Gastrocnemius medialis (tissue), 4 donors: ENCODE measurements at regions not wholly inside any gene's neighbourhood (a gene's known extent, or its start where the extent isn't known, plus 50 kb on each side); places are given as distances from the start of the nearest gene placed in this dataset.
"Not testable (repeated sequence)": the region's sequence is repeated elsewhere in the genome, so short reads cannot be mapped to it uniquely, and the experiment has no call there.

Experiments
- ATAC-seq, 2 donors: fragments of 150-250 bp; one replicate each; pipeline ENCODE4 v1.9.1; 2016
- DNase-seq, 2 donors: peaks; one replicate each; pipeline ENCODE4 v3.0.0-alpha.2; 2019
- H3K27ac ChIP-seq, 4 donors: fragments of 200-600 bp; sonication (generic); 1 replicate in 1 of 4; 2 replicates in 3 of 4; pipeline ENCODE4 v1.5.1; 2016 to 2018; ENCODE audit warnings: mild to moderate bottlenecking in 2 of 4, moderate library complexity in 1 of 4
- H3K27me3 ChIP-seq, 3 donors: fragments of 200-600 bp; sonication (generic) in 2 of 3; 1 replicate in 1 of 3; 2 replicates in 2 of 3; pipeline versions ENCODE4 v1.5.1 to v1.6.0; 2016 to 2019; ENCODE audit warnings: mild to moderate bottlenecking in 1 of 3, moderate library complexity in 1 of 3
- H3K36me3 ChIP-seq, 2 donors: fragments of 200-600 bp; sonication (generic) in 1 of 2; one replicate each; pipeline ENCODE4 v1.5.1; 2017 to 2018
- H3K4me1 ChIP-seq, 2 donors: fragments of 200-600 bp; sonication (generic) in 1 of 2; one replicate each; pipeline ENCODE4 v1.5.1; 2016 to 2017; ENCODE audit warnings: mild to moderate bottlenecking in 2 of 2
- H3K4me3 ChIP-seq, 4 donors: fragments of 200-600 bp; sonication (generic) in 3 of 4; 1 replicate in 1 of 4; 2 replicates in 3 of 4; pipeline ENCODE4 v1.5.1; 2016 to 2019; ENCODE audit warnings: mild to moderate bottlenecking in 2 of 4
- H3K9me3 ChIP-seq, 3 donors: fragments of 200-600 bp; sonication (generic) in 2 of 3; 1 replicate in 1 of 3; 2 replicates in 2 of 3; pipeline ENCODE4 v1.5.1; 2016 to 2019
- CTCF ChIP-seq, 5 experiments: fragments of 450-650 bp in 3 of 5; fragments of 200-600 bp in 2 of 5; sonication (generic) in 2 of 5; IDR thresholded peaks in 4 of 5; conservative IDR thresholded peaks in 1 of 5; 1 replicate in 4 of 5; 2 replicates in 1 of 5; pipeline ENCODE4 v1.5.1; 2016 to 2019; ENCODE audit warnings: antibody characterized with exemption in 5 of 5, mild to moderate bottlenecking in 3 of 5, moderate library complexity in 3 of 5
- POLR2A ChIP-seq, 2 donors: fragments of 450-650 bp; IDR thresholded peaks; one replicate each; pipeline ENCODE4 v1.6.1; 2017; ENCODE audit warnings: antibody characterized with exemption in 2 of 2, mild to moderate bottlenecking in 2 of 2, moderate library complexity in 2 of 2
- in situ Hi-C, 4 donors: fragments of 200-750 bp; cut with MboI; loops; one replicate each; pipeline versions ENCODE4 v1.15.0 to v1.8.0; 2017; ENCODE audit warnings: low sequenced_read_pairs in 4 of 4
- intact Hi-C: fragments of 100-400 bp; cut with DNase I; formaldehyde crosslinking; loops from one replicate; pipeline ENCODE4 v1.15.1; 2023; ENCODE audit warnings: low total_unique reads

GRCh38 chr10:34017281-34017680 is 682.8 kb upstream of the NRP1 start:
- DNase-seq, result no peak

GRCh38 chr10:34016576-34016975 is 682.1 kb upstream of the NRP1 start:
- no peaks in the 10 kb centered on the region for H3K9me3 ChIP-seq
- no peak overlapping the region for H3K27ac ChIP-seq
- no peaks in the 10 kb centered on the region for H3K36me3 ChIP-seq
- no peak overlapping the region for H3K4me3 ChIP-seq
- DNase-seq (no peak), ATAC-seq (no peak)
- TF ChIP-seq POLR2A (IDR thresholded peaks at IDR 0.05), result no peak
- intact Hi-C loops, result no loop called here
- no peaks in the 10 kb centered on the region for H3K4me1 ChIP-seq
- in situ Hi-C loops, result no loop called here
- no peaks in the 10 kb centered on the region for H3K27me3 ChIP-seq

More at GRCh38 chr10:34017281-34017680, 682.8 kb upstream of the NRP1 start:
- TF ChIP-seq CTCF (IDR thresholded peaks at IDR 0.05 in 4 of 5, conservative IDR thresholded peaks at IDR 0.05 in 1 of 5) (no peak), POLR2A (IDR thresholded peaks at IDR 0.05) (no peak)
- Histone ChIP-seq H3K9me3 (no peaks in the 10 kb centered on the region), H3K4me1 (no peaks in the 10 kb centered on the region), H3K36me3 (no peaks in the 10 kb centered on the region), H3K27ac (no peak overlapping the region), H3K4me3 (no peak overlapping the region), H3K27me3 (no peaks in the 10 kb centered on the region)
- in situ Hi-C loops (no loop called here), intact Hi-C loops (no loop called here)
- ATAC-seq, result no peak

- TF ChIP-seq POLR2A (IDR thresholded peaks at IDR 0.05) (no peak), CTCF (IDR thresholded peaks at IDR 0.05 in 4 of 5, conservative IDR thresholded peaks at IDR 0.05 in 1 of 5) (no peak)
- ATAC-seq (no peak), DNase-seq (no peak)
- Histone ChIP-seq H3K27me3 (no peaks in the 10 kb centered on the region), H3K4me3 (no peak overlapping the region), H3K9me3 (no peaks in the 10 kb centered on the region), H3K4me1 (no peaks in the 10 kb centered on the region), H3K27ac (no peak overlapping the region), H3K36me3 (no peaks in the 10 kb centered on the region)
- in situ Hi-C loops (no loop called here), intact Hi-C loops (no loop called here)
Observed at GRCh38 chr10:34015700-34016099, 681.2 kb upstream of the NRP1 start.

GRCh38 chr10:34013235-34013634 is 678.8 kb upstream of the NRP1 start:
- Histone ChIP-seq H3K36me3 (no peaks in the 10 kb centered on the region), H3K4me3 (no peak overlapping the region), H3K27ac (no peak overlapping the region), H3K27me3 (no peaks in the 10 kb centered on the region), H3K9me3 (no peaks in the 10 kb centered on the region), H3K4me1 (no peaks in the 10 kb centered on the region)
- ATAC-seq, result no peak
- DNase-seq, result no peak
- intact Hi-C loops, result no loop called here
- in situ Hi-C loops, result no loop called here
- no peak for TF ChIP-seq CTCF (IDR thresholded peaks at IDR 0.05 in 4 of 5, conservative IDR thresholded peaks at IDR 0.05 in 1 of 5)
- TF ChIP-seq POLR2A (IDR thresholded peaks at IDR 0.05), result no peak

GRCh38 chr10:34010891-34011290 is 676.4 kb upstream of the NRP1 start:
- Histone ChIP-seq H3K27ac (no peak overlapping the region), H3K4me3 (no peak overlapping the region), H3K27me3 (no peaks in the 10 kb centered on the region), H3K36me3 (no peaks in the 10 kb centered on the region), H3K9me3 (no peaks in the 10 kb centered on the region), H3K4me1 (no peaks in the 10 kb centered on the region)
- DNase-seq, result no peak
- in situ Hi-C loops (no loop called here), intact Hi-C loops (no loop called here)
- no peak for TF ChIP-seq POLR2A (IDR thresholded peaks at IDR 0.05)
- no peak for TF ChIP-seq CTCF (IDR thresholded peaks at IDR 0.05 in 4 of 5, conservative IDR thresholded peaks at IDR 0.05 in 1 of 5)
- no peak for ATAC-seq

- H3K4me1 ChIP-seq, DNase-seq, intact Hi-C loops: not testable (repeated sequence)
Observed at GRCh38 chr10:34010228-34010627, 675.8 kb upstream of the NRP1 start.

More at GRCh38 chr10:34010228-34010627, 675.8 kb upstream of the NRP1 start:
- ATAC-seq, H3K27ac ChIP-seq, H3K9me3 ChIP-seq, H3K36me3 ChIP-seq, H3K4me3 ChIP-seq, in situ Hi-C loops, H3K27me3 ChIP-seq: not testable (repeated sequence)
